Smooth muscle cell of the brain vasculature (primary cell): ENCODE measurements at regions not wholly inside any gene's neighbourhood (a gene's known extent, or its start where the extent isn't known, plus 50 kb on each side); places are given as distances from the start of the nearest gene placed in this dataset.
A peak's percentile ranks its signal among the peaks of the same experiment; 100 is the strongest.

ENCODE experiments used
- DNase-seq: peaks from one replicate; pipeline ENCODE4 v3.0.0-alpha.2; 2012; ENCODE audit warnings: low read depth, low spot score

GRCh38 chr10:61318429-61318828 is 134.8 kb downstream of the TMEM26 start:
- no peak for DNase-seq

GRCh38 chr10:61317706-61318105 is 135.5 kb downstream of the TMEM26 start:
- DNase-seq, result no peak

- no peak for DNase-seq
These were observed 136.4 kb downstream of the TMEM26 start for GRCh38 chr10:61316676-61317265.

- no peak for DNase-seq
These were observed 138.9 kb downstream of the TMEM26 start for GRCh38 chr10:61314273-61314672.

GRCh38 chr10:61313460-61313859 is 139.7 kb downstream of the TMEM26 start:
- no peak for DNase-seq

GRCh38 chr10:61304746-61305145 is 148.4 kb downstream of the TMEM26 start:
- no peak for DNase-seq

- no peak for DNase-seq
These were observed 151.1 kb downstream of the TMEM26 start for GRCh38 chr10:61302124-61302523.

- no peak for DNase-seq
These were observed 151.6 kb downstream of the TMEM26 start for GRCh38 chr10:61301575-61301974.

GRCh38 chr10:61299841-61300240 is 153.3 kb downstream of the TMEM26 start:
- no peak for DNase-seq

GRCh38 chr10:61299156-61299555 is 154.0 kb downstream of the TMEM26 start:
- no peak for DNase-seq

GRCh38 chr10:61298194-61298593 is 155.0 kb downstream of the TMEM26 start:
- DNase-seq, result no peak

- DNase-seq, result no peak
These were observed 157.0 kb downstream of the TMEM26 start for GRCh38 chr10:61296161-61296560.

GRCh38 chr10:61294131-61294530 is 159.1 kb downstream of the TMEM26 start:
- no peak for DNase-seq

- DNase-seq, result no peak
These were observed 163.4 kb downstream of the TMEM26 start for GRCh38 chr10:61289813-61290212.

GRCh38 chr10:61286686-61287085 is 166.5 kb downstream of the TMEM26 start:
- no peak for DNase-seq

GRCh38 chr10:61285749-61286148 is 167.4 kb downstream of the TMEM26 start:
- no peak for DNase-seq

- DNase-seq, result peak; percentile 46
These were observed 168.8 kb downstream of the TMEM26 start for GRCh38 chr10:61284222-61284890.

GRCh38 chr10:61283481-61284221 is 169.5 kb downstream of the TMEM26 start:
- no peak for DNase-seq

- no peak for DNase-seq
These were observed 170.1 kb downstream of the TMEM26 start for GRCh38 chr10:61283066-61283465.

GRCh38 chr10:61280303-61280702 is 172.9 kb downstream of the TMEM26 start:
- DNase-seq, result no peak

- DNase-seq, result no peak
These were observed 173.8 kb downstream of the TMEM26 start for GRCh38 chr10:61279400-61279799.

- DNase-seq, result no peak
These were observed 174.6 kb downstream of the TMEM26 start for GRCh38 chr10:61278556-61278955.

- no peak for DNase-seq
These were observed 180.4 kb downstream of the TMEM26 start for GRCh38 chr10:61272781-61273180.
